Panc1 (cell line): ENCODE measurements at regions not wholly inside any gene's neighbourhood (a gene's known extent, or its start where the extent isn't known, plus 50 kb on each side); places are given as distances from the start of the nearest gene placed in this dataset.
"Not testable (repeated sequence)": the region's sequence is repeated elsewhere in the genome, so short reads cannot be mapped to it uniquely, and the experiment has no call there.

Source experiments
- ATAC-seq: fragments of 200-7000 bp; cut with Tn5 transposase; 2 replicates; pipeline ENCODE4 v1.9.1; 2020; ENCODE audit warnings: mild to moderate bottlenecking, moderate library complexity
- BruUV-seq: library from RNA; stranded (reverse); fragments of 400-500 nt; replicated peaks from 2 replicates; lab custom pipeline; 2021; lab: Mats Ljungman, UMichigan
- CTCF ChIA-PET: fragments of 300-600 bp; sonication (Branson Sonifier 250); formaldehyde crosslinking; loops from one replicate; lab custom pipeline; 2022; ENCODE audit warnings: antibody characterized with exemption; lab: Charles Lee
- POLR2A ChIA-PET: fragments of 300-600 bp; sonication (Branson Sonifier 250); formaldehyde crosslinking; loops from one replicate; lab custom pipeline; 2022; ENCODE audit warnings: antibody characterized with exemption; lab: Charles Lee
- DNase-seq: peaks from one replicate; pipeline ENCODE4 v3.0.0-alpha.2; 2010; ENCODE audit warnings: low read depth, low spot score
- H3K27ac ChIP-seq: 2 replicates; pipeline ENCODE4 v1.5.1; 2011; ENCODE audit warnings: mild to moderate bottlenecking, low read length, inconsistent platforms
- H3K27me3 ChIP-seq: fragments of 200-500 bp; sonication (Bioruptor generic); 2 replicates; pipeline ENCODE4 v1.6.0; 2014; ENCODE audit warnings: low read length, inconsistent platforms; ENCODE audit not compliant: control insufficient read depth, insufficient read depth
- H3K36me3 ChIP-seq: fragments of 200-500 bp; sonication (Bioruptor generic); 2 replicates; pipeline ENCODE4 v1.5.1; 2014; ENCODE audit warnings: inconsistent platforms, mild to moderate bottlenecking, low read length, moderate library complexity; ENCODE audit not compliant: control insufficient read depth, insufficient read depth
- H3K4me1 ChIP-seq: 2 replicates; pipeline ENCODE4 v1.5.1; 2011; ENCODE audit warnings: inconsistent platforms, mild to moderate bottlenecking, low read length, moderate library complexity; ENCODE audit not compliant: control insufficient read depth, insufficient read depth
- H3K4me3 ChIP-seq, 2 experiments: 2 replicates each; pipeline ENCODE4 v1.5.1; 2011 to 2012; ENCODE audit warnings: low read depth in 2 of 2, low read length in 2 of 2, mild to moderate bottlenecking in 2 of 2, inconsistent platforms in 1 of 2, moderate library complexity in 1 of 2
- H3K9me3 ChIP-seq: fragments of 200-500 bp; sonication (Bioruptor generic); 2 replicates; pipeline ENCODE4 v1.5.1; 2014; ENCODE audit warnings: low read depth, mild to moderate bottlenecking, inconsistent platforms, low read length, moderate library complexity; ENCODE audit not compliant: control insufficient read depth, insufficient read depth
- CTCF ChIP-seq: fragments of 450-650 bp; IDR thresholded peaks from 2 replicates; pipeline ENCODE4 v1.5.1; 2017; ENCODE audit warnings: mild to moderate bottlenecking
- POLR2AphosphoS5 ChIP-seq: IDR thresholded peaks from 2 replicates; pipeline ENCODE4 v1.6.1; 2012; ENCODE audit warnings: mild to moderate bottlenecking, low read depth, low read length, moderate library complexity
- REST ChIP-seq, 2 experiments: IDR thresholded peaks; 2 replicates each; pipeline ENCODE4 v1.6.1; 2011 to 2012; ENCODE audit warnings: low read depth in 2 of 2, control low read depth in 1 of 2, low read length in 1 of 2, mild to moderate bottlenecking in 1 of 2, moderate library complexity in 1 of 2; ENCODE audit not compliant: insufficient read depth in 1 of 2
- SIN3A ChIP-seq: IDR thresholded peaks from 2 replicates; pipeline ENCODE4 v1.6.1; 2012; ENCODE audit warnings: low read depth, mild to moderate bottlenecking, low read length, moderate library complexity, borderline replicate concordance; ENCODE audit not compliant: insufficient read depth
- TCF7L2 ChIP-seq: IDR thresholded peaks from 2 replicates; pipeline ENCODE4 v1.6.1; 2011; ENCODE audit warnings: mild to moderate bottlenecking, low read depth, low read length, inconsistent platforms
- in situ Hi-C: cut with HindIII; loops from 2 replicates; pipeline ENCODE4 v1.10.0; 2016; ENCODE audit warnings: low sequenced_read_pairs, low pct_unique_long_range_greater_than_20kb
- intact Hi-C: fragments of 100-400 bp; cut with micrococcal nuclease; formaldehyde crosslinking; loops from one replicate; pipeline ENCODE4 v1.10.0; 2022; ENCODE audit not compliant: unreplicated experiment

- DNase-seq (no peak), ATAC-seq (no peak)
- intact Hi-C loops = no loop called here
- no peak for TF ChIP-seq CTCF
- TF ChIP-seq SIN3A = no peak
- TF ChIP-seq POLR2AphosphoS5 = no peak
- TF ChIP-seq TCF7L2 = no peak
- no peak for TF ChIP-seq REST (IDR thresholded peaks at IDR 0.05; ENCODE audit: insufficient read depth in 1 of 2, low read depth in 2 of 2, low read length in 1 of 2)
- no peak overlapping the region for H3K4me3 ChIP-seq
- H3K27me3 ChIP-seq = no peaks in the 10 kb centered on the region
- no TSS peak for BruUV-seq
- no peaks in the 10 kb centered on the region for H3K36me3 ChIP-seq
- CTCF ChIA-PET = no interaction called here
- POLR2A ChIA-PET = no interaction called here
- in situ Hi-C loops = no loop called here
- H3K27ac ChIP-seq = no peak overlapping the region
- no peaks in the 10 kb centered on the region for H3K9me3 ChIP-seq
- no peaks in the 10 kb centered on the region for H3K4me1 ChIP-seq
Observed at GRCh38 chr4:126768338-126768737, 864.4 kb upstream of the INTU start.

GRCh38 chr4:126770811-126771553, 861.8 kb upstream of the INTU start:
- in situ Hi-C loops, intact Hi-C loops, H3K27ac ChIP-seq, H3K4me3 ChIP-seq, H3K4me1 ChIP-seq, H3K36me3 ChIP-seq, ATAC-seq, CTCF ChIA-PET, H3K27me3 ChIP-seq, DNase-seq, POLR2A ChIA-PET, H3K9me3 ChIP-seq, BruUV-seq: not testable (repeated sequence)

- CTCF ChIA-PET, ATAC-seq, in situ Hi-C loops, H3K4me1 ChIP-seq, POLR2A ChIA-PET, H3K36me3 ChIP-seq, H3K9me3 ChIP-seq, H3K27me3 ChIP-seq, DNase-seq, H3K4me3 ChIP-seq, BruUV-seq, intact Hi-C loops, H3K27ac ChIP-seq: not testable (repeated sequence)
Observed at GRCh38 chr4:126771618-126772017, 861.1 kb upstream of the INTU start.
